ENCODE measurements at regions not wholly inside any gene's neighbourhood (a gene's known extent, or its start where the extent isn't known, plus 50 kb on each side); places are given as distances from the start of the nearest gene placed in this dataset.

DNA sequence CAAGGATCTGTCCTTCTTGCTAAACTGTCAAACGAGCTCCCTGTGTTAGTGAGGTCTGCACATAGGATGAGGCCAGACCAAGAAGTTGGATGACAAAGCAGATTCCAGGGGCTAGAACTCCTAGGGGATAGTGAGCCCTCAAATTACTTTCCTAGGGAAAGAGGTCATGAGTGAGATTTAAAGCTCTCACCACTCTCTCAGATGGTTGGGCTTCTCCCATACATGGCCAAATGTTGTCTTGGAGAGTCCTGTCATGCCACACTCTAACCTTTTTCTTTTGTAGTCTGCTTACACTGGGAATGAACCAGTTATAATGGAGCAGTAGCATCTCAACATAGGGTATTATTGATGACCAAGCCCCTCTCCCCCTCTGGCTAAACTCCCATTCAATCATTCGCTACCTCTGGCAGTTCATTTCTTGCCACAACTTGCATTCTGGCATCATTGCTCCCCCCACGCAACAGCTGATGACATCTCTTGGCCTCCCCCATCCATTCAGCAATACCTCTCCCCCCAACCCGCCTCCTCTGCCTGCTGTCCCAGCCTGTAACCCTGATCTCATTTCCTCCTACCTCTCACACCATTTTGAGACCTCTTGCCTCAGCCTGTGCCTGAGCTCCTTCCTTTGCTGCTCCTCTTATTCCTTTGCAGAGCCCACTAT, 64.7 kb upstream of the CISTR start:
- no peak overlapping the region for H2AFZ ChIP-seq (ENCODE audit: low read depth, low read length)
- no peak overlapping the region for H3K9ac ChIP-seq (ENCODE audit: low read depth, low read length)
- H3K4me2 ChIP-seq (ENCODE audit: insufficient read depth, low read length): no peak overlapping the region
- no peaks in the 10 kb centered on the region for H3K9me3 ChIP-seq (ENCODE audit: insufficient read depth, low read length, severe bottlenecking)
- peaks cover 53% of the 10 kb centered on the region for H3K27me3 ChIP-seq (ENCODE audit: insufficient read depth, low read length, poor library complexity)
- TF ChIP-seq, protein P1, sequence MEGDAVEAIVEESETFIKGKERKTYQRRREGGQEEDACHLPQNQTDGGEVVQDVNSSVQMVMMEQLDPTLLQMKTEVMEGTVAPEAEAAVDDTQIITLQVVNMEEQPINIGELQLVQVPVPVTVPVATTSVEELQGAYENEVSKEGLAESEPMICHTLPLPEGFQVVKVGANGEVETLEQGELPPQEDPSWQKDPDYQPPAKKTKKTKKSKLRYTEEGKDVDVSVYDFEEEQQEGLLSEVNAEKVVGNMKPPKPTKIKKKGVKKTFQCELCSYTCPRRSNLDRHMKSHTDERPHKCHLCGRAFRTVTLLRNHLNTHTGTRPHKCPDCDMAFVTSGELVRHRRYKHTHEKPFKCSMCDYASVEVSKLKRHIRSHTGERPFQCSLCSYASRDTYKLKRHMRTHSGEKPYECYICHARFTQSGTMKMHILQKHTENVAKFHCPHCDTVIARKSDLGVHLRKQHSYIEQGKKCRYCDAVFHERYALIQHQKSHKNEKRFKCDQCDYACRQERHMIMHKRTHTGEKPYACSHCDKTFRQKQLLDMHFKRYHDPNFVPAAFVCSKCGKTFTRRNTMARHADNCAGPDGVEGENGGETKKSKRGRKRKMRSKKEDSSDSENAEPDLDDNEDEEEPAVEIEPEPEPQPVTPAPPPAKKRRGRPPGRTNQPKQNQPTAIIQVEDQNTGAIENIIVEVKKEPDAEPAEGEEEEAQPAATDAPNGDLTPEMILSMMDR (IDR thresholded peaks at IDR 0.05; ENCODE audit: borderline replicate concordance, extremely low read depth, low read length, poor library complexity, severe bottlenecking): no peak
- TF ChIP-seq EZH2 (IDR thresholded peaks at IDR 0.05; ENCODE audit: borderline replicate concordance, low read depth, low read length, severe bottlenecking): no peak
- DNase-seq (no peak), ATAC-seq (ENCODE audit: insufficient read depth, low read depth) (no peak)
- no peaks in the 10 kb centered on the region for H3K4me1 ChIP-seq (ENCODE audit: insufficient read depth, low read length)
- H3K79me2 ChIP-seq (ENCODE audit: insufficient read depth, low read length): no peaks in the 10 kb centered on the region
- no peaks in the 10 kb centered on the region for H3K36me3 ChIP-seq (ENCODE audit: insufficient read depth, low read length)
- H3K27ac ChIP-seq (ENCODE audit: low read length): no peak overlapping the region
- no peaks in the 10 kb centered on the region for H4K20me1 ChIP-seq (ENCODE audit: insufficient read depth, low read length)
- H3K4me3 ChIP-seq (ENCODE audit: low read depth in 1 of 2, low read length in 2 of 2): no peak overlapping the region

DNA sequence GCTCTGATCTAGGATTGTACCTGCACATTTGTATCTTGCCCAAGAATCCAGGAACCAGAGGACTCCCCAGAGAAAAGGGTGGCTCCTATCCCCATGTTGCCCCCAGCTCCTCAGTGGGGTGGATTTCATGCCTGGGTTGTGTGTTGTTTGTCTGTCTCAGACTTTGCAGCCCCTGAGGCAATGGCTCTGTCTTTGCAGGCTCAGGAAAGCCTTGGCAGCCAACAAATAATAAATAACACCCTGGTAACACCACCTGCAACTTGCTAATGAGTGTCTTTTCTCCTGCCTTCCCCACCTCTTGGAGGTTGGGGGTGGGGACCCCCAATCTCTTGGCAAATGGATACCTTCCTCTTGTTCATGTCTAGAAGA, 65.2 kb upstream of the CISTR start:
- H3K27me3 ChIP-seq (ENCODE audit: insufficient read depth, low read length, poor library complexity): peaks cover 58% of the 10 kb centered on the region

DNA sequence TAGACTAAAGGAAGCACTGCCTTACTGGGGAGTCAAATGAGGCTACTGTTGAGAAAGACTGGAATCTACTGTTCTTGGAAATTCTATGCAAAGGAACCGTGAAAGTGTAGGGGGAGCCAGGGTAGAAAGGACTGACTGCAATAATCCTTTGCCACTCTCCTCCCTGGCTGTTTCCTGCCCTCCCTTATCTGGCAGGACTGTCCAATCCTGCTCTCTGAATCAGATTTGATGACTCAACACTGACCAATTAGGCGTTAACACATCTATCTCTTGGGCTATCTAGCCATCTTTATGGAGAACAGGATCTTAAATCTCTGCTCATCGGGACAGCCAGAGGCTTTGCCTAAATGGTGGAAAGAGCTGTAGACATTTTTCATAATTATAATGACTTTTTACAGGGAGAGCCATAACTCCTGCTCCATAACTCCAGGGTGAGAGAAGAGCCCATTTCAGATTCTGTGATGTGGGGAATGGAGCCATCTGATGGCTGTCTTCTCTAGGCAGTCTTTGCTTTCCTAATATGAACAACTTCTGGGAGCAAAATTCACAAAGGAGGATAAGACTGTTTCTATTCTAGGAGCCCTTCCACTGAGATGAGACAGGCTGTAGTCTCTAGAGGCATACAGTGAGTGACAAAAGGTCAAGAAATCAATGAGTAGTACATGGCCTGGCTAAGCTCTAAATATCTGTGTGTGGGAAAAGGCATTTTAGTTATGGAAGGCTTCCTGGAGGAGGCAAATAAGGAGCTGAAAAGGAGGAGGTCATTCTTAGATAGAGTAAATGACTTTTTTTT, 68.9 kb upstream of the CISTR start:
- no peaks in the 10 kb centered on the region for H4K20me1 ChIP-seq (ENCODE audit: insufficient read depth, low read length)
- no peaks in the 10 kb centered on the region for H3K9me3 ChIP-seq (ENCODE audit: insufficient read depth, low read length, severe bottlenecking)
- no peaks in the 10 kb centered on the region for H3K79me2 ChIP-seq (ENCODE audit: insufficient read depth, low read length)
- no peak overlapping the region for H3K9ac ChIP-seq (ENCODE audit: low read depth, low read length)
- no peak overlapping the region for H3K27ac ChIP-seq (ENCODE audit: low read length)
- H3K27me3 ChIP-seq (ENCODE audit: insufficient read depth, low read length, poor library complexity): peaks cover 76% of the 10 kb centered on the region
- ATAC-seq (ENCODE audit: insufficient read depth, low read depth) (no peak), DNase-seq (no peak)
- TF ChIP-seq, protein P1 (IDR thresholded peaks at IDR 0.05; ENCODE audit: borderline replicate concordance, extremely low read depth, low read length, poor library complexity, severe bottlenecking): no peak
- TF ChIP-seq EZH2 (IDR thresholded peaks at IDR 0.05; ENCODE audit: borderline replicate concordance, low read depth, low read length, severe bottlenecking): no peak
- H2AFZ ChIP-seq (ENCODE audit: low read depth, low read length): no peak overlapping the region
- no peaks in the 10 kb centered on the region for H3K4me1 ChIP-seq (ENCODE audit: insufficient read depth, low read length)
- no peak overlapping the region for H3K4me3 ChIP-seq (ENCODE audit: low read depth in 1 of 2, low read length in 2 of 2)
- H3K4me2 ChIP-seq (ENCODE audit: insufficient read depth, low read length): no peak overlapping the region
- no peaks in the 10 kb centered on the region for H3K36me3 ChIP-seq (ENCODE audit: insufficient read depth, low read length)

More for the DNA sequence above, 65.2 kb upstream of the CISTR start:
- TF ChIP-seq, protein P1 (IDR thresholded peaks at IDR 0.05; ENCODE audit: borderline replicate concordance, extremely low read depth, low read length, poor library complexity, severe bottlenecking): no peak
- no peak for TF ChIP-seq EZH2 (IDR thresholded peaks at IDR 0.05; ENCODE audit: borderline replicate concordance, low read depth, low read length, severe bottlenecking)
- Histone ChIP-seq H3K27ac (ENCODE audit: low read length) (no peak overlapping the region), H3K4me1 (ENCODE audit: insufficient read depth, low read length) (no peaks in the 10 kb centered on the region), H3K4me2 (ENCODE audit: insufficient read depth, low read length) (no peak overlapping the region), H3K9ac (ENCODE audit: low read depth, low read length) (no peak overlapping the region), H3K9me3 (ENCODE audit: insufficient read depth, low read length, severe bottlenecking) (no peaks in the 10 kb centered on the region), H2AFZ (ENCODE audit: low read depth, low read length) (no peak overlapping the region), H3K79me2 (ENCODE audit: insufficient read depth, low read length) (no peaks in the 10 kb centered on the region), H4K20me1 (ENCODE audit: insufficient read depth, low read length) (no peaks in the 10 kb centered on the region), H3K36me3 (ENCODE audit: insufficient read depth, low read length) (no peaks in the 10 kb centered on the region), H3K4me3 (ENCODE audit: low read depth in 1 of 2, low read length in 2 of 2) (no peak overlapping the region)
- ATAC-seq (ENCODE audit: insufficient read depth, low read depth) (no peak), DNase-seq (no peak)

Measured in DND-41 (cell line).